NB4 (cell line): ENCODE measurements at regions not wholly inside any gene's neighbourhood (a gene's known extent, or its start where the extent isn't known, plus 50 kb on each side); places are given as distances from the start of the nearest gene placed in this dataset.

Experiments
- DNase-seq: peaks from one replicate; pipeline ENCODE4 v3.0.0; 2010; ENCODE audit warnings: low read depth
- H3K4me3 ChIP-seq: one replicate; pipeline ENCODE4 v1.5.1; 2011; ENCODE audit warnings: mild to moderate bottlenecking, low read depth, low read length, moderate library complexity
- MYC ChIP-seq: IDR thresholded peaks from 2 replicates; pipeline ENCODE4 v1.6.1; 2011; ENCODE audit warnings: low read depth, low read length
- POLR2A ChIP-seq: IDR thresholded peaks from 2 replicates; pipeline ENCODE4 v1.6.1; 2011; ENCODE audit warnings: mild to moderate bottlenecking; ENCODE audit not compliant: insufficient read length; ENCODE audit errors: extremely low read depth
- TF ChIP-seq, protein P1 (sequence below): IDR thresholded peaks from one replicate; pipeline ENCODE4 v1.5.1; 2012; ENCODE audit warnings: low read depth, low read length
- TF ChIP-seq, protein P2 (sequence below): IDR thresholded peaks from 2 replicates; pipeline ENCODE4 v1.6.1; 2011; ENCODE audit warnings: low read depth, low read length

DNA sequence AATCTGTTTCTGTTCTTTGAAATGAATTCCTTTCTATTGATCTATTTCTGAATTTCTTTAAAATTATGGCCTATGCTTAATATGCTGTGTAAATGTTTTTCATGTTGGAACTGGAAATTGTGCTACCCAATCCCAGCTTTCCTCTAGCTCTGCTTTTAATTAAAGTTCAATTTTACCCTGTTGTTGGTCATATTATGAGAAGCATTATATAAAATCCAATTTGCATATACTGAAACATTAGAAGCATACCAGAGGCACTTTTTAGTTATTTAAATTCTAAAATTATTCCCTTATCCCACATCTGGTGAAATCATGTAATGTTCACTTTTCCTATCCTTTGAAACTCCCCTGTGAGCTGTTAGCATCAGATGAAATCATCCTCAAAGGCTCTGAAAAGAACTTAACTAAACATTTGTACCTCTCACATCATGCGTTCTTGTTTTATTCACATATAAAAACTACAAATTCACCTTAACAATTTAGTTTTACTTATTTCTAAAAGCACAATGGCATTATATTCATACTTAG lies 160.6 kb upstream of the COL21A1 start:
- no peak for TF ChIP-seq POLR2A
- TF ChIP-seq, protein P1, sequence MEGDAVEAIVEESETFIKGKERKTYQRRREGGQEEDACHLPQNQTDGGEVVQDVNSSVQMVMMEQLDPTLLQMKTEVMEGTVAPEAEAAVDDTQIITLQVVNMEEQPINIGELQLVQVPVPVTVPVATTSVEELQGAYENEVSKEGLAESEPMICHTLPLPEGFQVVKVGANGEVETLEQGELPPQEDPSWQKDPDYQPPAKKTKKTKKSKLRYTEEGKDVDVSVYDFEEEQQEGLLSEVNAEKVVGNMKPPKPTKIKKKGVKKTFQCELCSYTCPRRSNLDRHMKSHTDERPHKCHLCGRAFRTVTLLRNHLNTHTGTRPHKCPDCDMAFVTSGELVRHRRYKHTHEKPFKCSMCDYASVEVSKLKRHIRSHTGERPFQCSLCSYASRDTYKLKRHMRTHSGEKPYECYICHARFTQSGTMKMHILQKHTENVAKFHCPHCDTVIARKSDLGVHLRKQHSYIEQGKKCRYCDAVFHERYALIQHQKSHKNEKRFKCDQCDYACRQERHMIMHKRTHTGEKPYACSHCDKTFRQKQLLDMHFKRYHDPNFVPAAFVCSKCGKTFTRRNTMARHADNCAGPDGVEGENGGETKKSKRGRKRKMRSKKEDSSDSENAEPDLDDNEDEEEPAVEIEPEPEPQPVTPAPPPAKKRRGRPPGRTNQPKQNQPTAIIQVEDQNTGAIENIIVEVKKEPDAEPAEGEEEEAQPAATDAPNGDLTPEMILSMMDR, result no peak
- TF ChIP-seq, protein P2, sequence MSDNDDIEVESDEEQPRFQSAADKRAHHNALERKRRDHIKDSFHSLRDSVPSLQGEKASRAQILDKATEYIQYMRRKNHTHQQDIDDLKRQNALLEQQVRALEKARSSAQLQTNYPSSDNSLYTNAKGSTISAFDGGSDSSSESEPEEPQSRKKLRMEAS, result no peak
- TF ChIP-seq MYC, result no peak
- DNase-seq, result no peak
- H3K4me3 ChIP-seq, result no peak overlapping the region

DNA sequence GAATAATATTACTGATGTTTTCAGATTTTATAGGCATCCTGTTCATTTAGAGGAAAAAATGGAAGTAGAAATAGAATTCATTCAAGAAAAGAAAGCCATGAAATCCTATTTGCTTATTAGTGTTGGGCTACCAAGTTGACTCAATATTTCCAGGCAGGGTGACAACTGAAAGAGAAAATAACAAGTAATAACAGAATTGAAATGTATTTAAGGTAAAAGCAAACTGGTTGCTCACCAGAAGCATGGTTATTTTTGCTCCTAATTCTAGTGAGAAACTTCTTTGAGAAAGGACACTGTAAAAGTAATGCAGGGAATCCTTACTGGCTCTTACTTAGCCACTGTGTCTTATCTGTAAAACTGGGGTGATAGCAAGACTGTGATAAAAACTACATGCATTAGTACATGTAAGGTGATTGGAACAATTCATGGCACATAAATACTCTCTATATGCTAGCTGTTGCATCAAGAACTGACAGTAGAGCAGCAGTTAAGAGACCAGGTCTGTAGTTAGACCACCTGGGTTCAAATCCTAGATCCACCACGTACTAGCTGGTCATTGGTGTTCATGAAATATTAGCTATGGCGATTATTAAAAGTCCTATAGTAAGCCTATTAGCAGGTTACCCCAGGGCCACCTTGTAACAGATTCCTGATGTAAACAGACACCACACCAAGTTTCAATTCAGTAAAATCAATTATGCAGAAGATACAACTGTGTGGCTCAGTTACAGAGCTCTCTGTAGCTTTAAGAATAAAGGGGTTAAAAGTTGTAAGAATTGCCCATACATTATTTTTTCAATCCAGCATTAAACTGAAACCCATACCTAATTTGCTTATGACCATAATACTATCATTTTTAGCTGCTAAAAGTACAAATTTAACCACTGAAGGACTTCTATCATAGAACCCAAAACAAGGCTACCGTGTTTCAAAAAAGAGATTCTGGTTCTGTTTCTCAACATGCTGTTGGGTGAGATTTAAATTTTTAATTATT lies 159.2 kb upstream of the COL21A1 start:
- no peak for TF ChIP-seq MYC
- TF ChIP-seq, protein P2, result no peak
- no peak for TF ChIP-seq POLR2A
- TF ChIP-seq, protein P1, result no peak
- no peak for DNase-seq

GRCh38 chr6:56404599-56404998 lies 157.2 kb upstream of the COL21A1 start:
- TF ChIP-seq POLR2A, result no peak
- TF ChIP-seq MYC, result no peak
- TF ChIP-seq, protein P1, result no peak
- TF ChIP-seq, protein P2, result no peak
- DNase-seq, result no peak
- no peak overlapping the region for H3K4me3 ChIP-seq

More for the DNA sequence above, 159.2 kb upstream of the COL21A1 start:
- H3K4me3 ChIP-seq, result no peak overlapping the region

GRCh38 chr6:56403745-56404144 lies 156.4 kb upstream of the COL21A1 start:
- DNase-seq, result no peak
- no peak overlapping the region for H3K4me3 ChIP-seq
- TF ChIP-seq, protein P1, result no peak
- TF ChIP-seq MYC, result no peak
- TF ChIP-seq, protein P2, result no peak
- TF ChIP-seq POLR2A, result no peak

DNA sequence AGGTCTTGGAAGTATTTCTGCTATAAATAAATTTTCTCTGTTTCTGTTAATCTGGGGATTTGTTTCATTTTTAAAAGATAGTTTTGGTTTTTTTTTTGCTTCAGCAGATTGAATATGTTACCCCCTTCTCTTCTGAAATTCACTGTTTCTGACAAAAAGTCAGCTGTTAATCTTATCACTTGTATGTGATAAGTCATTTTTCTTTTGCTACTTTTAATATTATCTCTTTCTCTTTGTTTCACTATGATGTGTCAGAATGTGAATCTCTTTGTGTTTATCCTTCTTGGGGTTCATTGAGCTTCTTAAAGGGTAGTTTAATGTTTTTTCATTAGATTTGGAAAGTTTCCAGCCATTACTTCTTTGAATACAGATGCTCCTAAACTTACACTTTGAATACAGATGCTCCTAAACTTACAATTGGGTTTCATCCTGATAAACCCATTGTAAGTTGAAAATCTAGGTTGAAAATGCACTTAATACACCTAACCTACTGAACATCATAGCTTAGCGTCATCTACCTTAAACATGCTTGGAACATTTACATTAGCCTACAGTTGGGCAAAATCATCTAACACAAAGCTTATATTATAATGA lies 154.2 kb upstream of the COL21A1 start:
- TF ChIP-seq, protein P2, result no peak
- TF ChIP-seq POLR2A (no peak), MYC (no peak)
- TF ChIP-seq, protein P1, result no peak
- DNase-seq, result no peak
- no peak overlapping the region for H3K4me3 ChIP-seq
